ENCODE measurements at regions not wholly inside any gene's neighbourhood (a gene's known extent, or its start where the extent isn't known, plus 50 kb on each side); places are given as distances from the start of the nearest gene placed in this dataset.

DNA sequence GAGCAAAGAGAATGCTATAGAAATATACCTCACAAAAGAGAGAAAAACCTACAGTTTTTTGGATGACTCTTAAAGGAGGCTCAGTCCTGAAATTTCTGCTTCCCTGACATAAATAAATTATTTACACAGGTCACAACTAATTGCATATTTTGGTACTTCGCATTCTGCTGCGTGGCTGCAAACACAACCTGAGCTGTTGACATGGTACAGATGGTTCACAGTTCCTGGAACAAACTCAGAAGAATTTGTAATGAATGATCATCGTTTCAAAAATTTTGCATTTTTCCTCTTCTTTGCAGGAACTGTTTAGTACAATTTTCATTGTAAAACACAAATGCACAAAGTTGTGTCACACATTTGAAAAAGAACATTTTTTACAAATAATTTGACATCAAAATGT is 313.7 kb upstream of the SYT1 start:
- H3K27me3 ChIP-seq (ENCODE audit: insufficient read depth) = no peaks in the 10 kb centered on the region
- no peaks in the 10 kb centered on the region for H3K36me3 ChIP-seq (replicated peaks in 1 of 2; ENCODE audit: control insufficient read depth in 1 of 2, insufficient read depth in 2 of 2, low read length in 1 of 2)
- H3K27ac ChIP-seq (ENCODE audit: low read depth in 2 of 2, low read length in 1 of 2) = no peak overlapping the region
- H3K9me3 ChIP-seq = no peaks in the 10 kb centered on the region
- H3K4me2 ChIP-seq = no peak overlapping the region
- H3K4me1 ChIP-seq (ENCODE audit: control insufficient read depth in 1 of 2, insufficient read depth in 2 of 2, low read depth in 1 of 2, low read length in 1 of 2) = no peaks in the 10 kb centered on the region
- ChIA-PET POLR2A (no interaction called here), CTCF (no interaction called here)
- no peaks in the 10 kb centered on the region for H3K79me2 ChIP-seq (ENCODE audit: insufficient read depth)
- 84% methylated on average over 3 of the region's 3 CpGs for WGBS (ENCODE audit: low lambda C conversion rate)
- TF ChIP-seq POLR2AphosphoS5 (IDR thresholded peaks at IDR 0.05; ENCODE audit: low read depth, low read length) (no peak), RCOR1 (IDR thresholded peaks at IDR 0.05; ENCODE audit: low read length) (no peak), GATA2 (CRISPR knock-in tag; IDR thresholded peaks at IDR 0.05) (no peak)
- H3F3A ChIP-seq (replicated peaks; ENCODE audit: insufficient read depth) = no peaks in the 10 kb centered on the region
- H4K20me1 ChIP-seq (ENCODE audit: insufficient read depth) = no peaks in the 10 kb centered on the region
- H3K9me2 ChIP-seq = no peaks in the 10 kb centered on the region
- no peak overlapping the region for H3K9ac ChIP-seq
- H2AFZ ChIP-seq (ENCODE audit: low read depth) = no peak overlapping the region
- no peak for DNase-seq
- no peak overlapping the region for H3K4me3 ChIP-seq (ENCODE audit: low read depth in 2 of 2, low read length in 1 of 2)

GRCh38 chr12:78555802-78556201 is 308.8 kb upstream of the SYT1 start:
- H3K4me1 ChIP-seq (ENCODE audit: control insufficient read depth in 1 of 2, insufficient read depth in 2 of 2, low read depth in 1 of 2, low read length in 1 of 2) = peaks cover 0 to 2% of the 10 kb centered on the region in 2 experiments; a peak in 1 of 4 replicates
- H3K9ac ChIP-seq = no peak overlapping the region
- H3F3A ChIP-seq (replicated peaks; ENCODE audit: insufficient read depth) = no peaks in the 10 kb centered on the region
- no peak overlapping the region; a peak in 1 of 4 replicates for H3K27ac ChIP-seq (ENCODE audit: low read depth in 2 of 2, low read length in 1 of 2)
- TF ChIP-seq POLR2AphosphoS5 (IDR thresholded peaks at IDR 0.05; ENCODE audit: low read depth, low read length) (no peak), MEF2A (IDR thresholded peaks at IDR 0.05; ENCODE audit: borderline replicate concordance, low read depth) (no peak), SIN3A (IDR thresholded peaks at IDR 0.05; ENCODE audit: borderline replicate concordance, low read depth, low read length) (no peak), MXI1 (IDR thresholded peaks at IDR 0.05; ENCODE audit: low read depth, low read length) (no peak), USF2 (IDR thresholded peaks at IDR 0.05; ENCODE audit: borderline replicate concordance, low read depth, low read length) (no peak), RCOR1 (IDR thresholded peaks at IDR 0.05; ENCODE audit: low read length) (no peak)
- ChIA-PET POLR2A (no interaction called here), CTCF (no interaction called here)
- no peaks in the 10 kb centered on the region for H3K9me2 ChIP-seq
- H3K79me2 ChIP-seq (ENCODE audit: insufficient read depth) = no peaks in the 10 kb centered on the region
- H3K9me3 ChIP-seq = no peaks in the 10 kb centered on the region
- no peaks in the 10 kb centered on the region for H3K27me3 ChIP-seq (ENCODE audit: insufficient read depth)
- no peak for DNase-seq
- no peak overlapping the region for H3K4me2 ChIP-seq
- no peak overlapping the region for H2AFZ ChIP-seq (ENCODE audit: low read depth)
- H4K20me1 ChIP-seq (ENCODE audit: insufficient read depth) = no peaks in the 10 kb centered on the region
- no peaks in the 10 kb centered on the region for H3K36me3 ChIP-seq (replicated peaks in 1 of 2; ENCODE audit: control insufficient read depth in 1 of 2, insufficient read depth in 2 of 2, low read length in 1 of 2)
- H3K4me3 ChIP-seq (ENCODE audit: low read depth in 2 of 2, low read length in 1 of 2) = no peak overlapping the region

GRCh38 chr12:78556651-78557050 is 307.9 kb upstream of the SYT1 start:
- Histone ChIP-seq H3K9ac (no peak overlapping the region), H3K4me2 (no peak overlapping the region), H3K4me1 (ENCODE audit: control insufficient read depth in 1 of 2, insufficient read depth in 2 of 2, low read depth in 1 of 2, low read length in 1 of 2) (peaks cover 0 to 2% of the 10 kb centered on the region in 2 experiments; a peak in 1 of 4 replicates), H3K79me2 (ENCODE audit: insufficient read depth) (no peaks in the 10 kb centered on the region), H4K20me1 (ENCODE audit: insufficient read depth) (no peaks in the 10 kb centered on the region), H3K36me3 (replicated peaks in 1 of 2; ENCODE audit: control insufficient read depth in 1 of 2, insufficient read depth in 2 of 2, low read length in 1 of 2) (no peaks in the 10 kb centered on the region), H3K9me3 (no peaks in the 10 kb centered on the region), H3K4me3 (ENCODE audit: low read depth in 2 of 2, low read length in 1 of 2) (no peak overlapping the region), H3K27me3 (ENCODE audit: insufficient read depth) (no peaks in the 10 kb centered on the region), H3F3A (replicated peaks; ENCODE audit: insufficient read depth) (no peaks in the 10 kb centered on the region), H3K9me2 (no peaks in the 10 kb centered on the region), H3K27ac (ENCODE audit: low read depth in 2 of 2, low read length in 1 of 2) (no peak overlapping the region), H2AFZ (ENCODE audit: low read depth) (no peak overlapping the region)
- CTCF ChIA-PET = no interaction called here
- POLR2A ChIA-PET = no interaction called here
- no peak for DNase-seq
- 90% methylated on average over 2 of the region's 2 CpGs for WGBS (ENCODE audit: low lambda C conversion rate)
- no peak for TF ChIP-seq EZH2phosphoT487 (IDR thresholded peaks at IDR 0.05; ENCODE audit: borderline replicate concordance, low read depth)
- no peak for TF ChIP-seq YY1 (IDR thresholded peaks at IDR 0.05; ENCODE audit: low read depth)
- TF ChIP-seq NRF1 (IDR thresholded peaks at IDR 0.05; ENCODE audit: low read depth, low read length) = no peak
- no peak for TF ChIP-seq USF2 (IDR thresholded peaks at IDR 0.05; ENCODE audit: borderline replicate concordance, low read depth, low read length)
- TF ChIP-seq GABPA (IDR thresholded peaks at IDR 0.05; ENCODE audit: low read depth) = no peak
- TF ChIP-seq ELF1 (IDR thresholded peaks at IDR 0.05) = no peak
- TF ChIP-seq CHD2 (IDR thresholded peaks at IDR 0.05; ENCODE audit: low read length, partially characterized antibody) = no peak
- TF ChIP-seq TAF1 (IDR thresholded peaks at IDR 0.05; ENCODE audit: borderline replicate concordance, low read depth, low read length) = no peak
- no peak for TF ChIP-seq RCOR1 (IDR thresholded peaks at IDR 0.05; ENCODE audit: low read length)
- TF ChIP-seq, protein P1, sequence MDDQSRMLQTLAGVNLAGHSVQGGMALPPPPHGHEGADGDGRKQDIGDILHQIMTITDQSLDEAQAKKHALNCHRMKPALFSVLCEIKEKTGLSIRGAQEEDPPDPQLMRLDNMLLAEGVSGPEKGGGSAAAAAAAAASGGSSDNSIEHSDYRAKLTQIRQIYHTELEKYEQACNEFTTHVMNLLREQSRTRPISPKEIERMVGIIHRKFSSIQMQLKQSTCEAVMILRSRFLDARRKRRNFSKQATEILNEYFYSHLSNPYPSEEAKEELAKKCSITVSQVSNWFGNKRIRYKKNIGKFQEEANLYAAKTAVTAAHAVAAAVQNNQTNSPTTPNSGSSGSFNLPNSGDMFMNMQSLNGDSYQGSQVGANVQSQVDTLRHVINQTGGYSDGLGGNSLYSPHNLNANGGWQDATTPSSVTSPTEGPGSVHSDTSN (IDR thresholded peaks at IDR 0.05) = no peak
- no peak for TF ChIP-seq MXI1 (IDR thresholded peaks at IDR 0.05; ENCODE audit: low read depth, low read length)
- TF ChIP-seq, protein P2, sequence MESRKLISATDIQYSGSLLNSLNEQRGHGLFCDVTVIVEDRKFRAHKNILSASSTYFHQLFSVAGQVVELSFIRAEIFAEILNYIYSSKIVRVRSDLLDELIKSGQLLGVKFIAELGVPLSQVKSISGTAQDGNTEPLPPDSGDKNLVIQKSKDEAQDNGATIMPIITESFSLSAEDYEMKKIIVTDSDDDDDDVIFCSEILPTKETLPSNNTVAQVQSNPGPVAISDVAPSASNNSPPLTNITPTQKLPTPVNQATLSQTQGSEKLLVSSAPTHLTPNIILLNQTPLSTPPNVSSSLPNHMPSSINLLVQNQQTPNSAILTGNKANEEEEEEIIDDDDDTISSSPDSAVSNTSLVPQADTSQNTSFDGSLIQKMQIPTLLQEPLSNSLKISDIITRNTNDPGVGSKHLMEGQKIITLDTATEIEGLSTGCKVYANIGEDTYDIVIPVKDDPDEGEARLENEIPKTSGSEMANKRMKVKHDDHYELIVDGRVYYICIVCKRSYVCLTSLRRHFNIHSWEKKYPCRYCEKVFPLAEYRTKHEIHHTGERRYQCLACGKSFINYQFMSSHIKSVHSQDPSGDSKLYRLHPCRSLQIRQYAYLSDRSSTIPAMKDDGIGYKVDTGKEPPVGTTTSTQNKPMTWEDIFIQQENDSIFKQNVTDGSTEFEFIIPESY (IDR thresholded peaks at IDR 0.05; ENCODE audit: borderline replicate concordance, low read depth) = no peak
- TF ChIP-seq EP300 (IDR thresholded peaks at IDR 0.05; ENCODE audit: borderline replicate concordance in 1 of 2, low read depth in 1 of 2, low read length in 1 of 2) = no peak
- TF ChIP-seq MEF2A (IDR thresholded peaks at IDR 0.05; ENCODE audit: borderline replicate concordance, low read depth) = no peak
- TF ChIP-seq RXRA (IDR thresholded peaks at IDR 0.05; ENCODE audit: borderline replicate concordance, low read depth) = no peak
